CD1c-positive myeloid dendritic cell (primary cell): ENCODE measurements at regions not wholly inside any gene's neighbourhood (a gene's known extent, or its start where the extent isn't known, plus 50 kb on each side); places are given as distances from the start of the nearest gene placed in this dataset.
"Not testable (repeated sequence)": the region's sequence is repeated elsewhere in the genome, so short reads cannot be mapped to it uniquely, and the experiment has no call there.

Experiments used
- DNase-seq: peaks from one replicate; pipeline ENCODE4 v3.0.0-alpha.2; 2016; ENCODE audit errors: extremely low spot score

GRCh38 chr12:47348206-47348605 is 268.4 kb upstream of the AMIGO2 start:
- no peak for DNase-seq

- no peak for DNase-seq
Observed at GRCh38 chr12:47346251-47347019, 266.7 kb upstream of the AMIGO2 start.

DNA sequence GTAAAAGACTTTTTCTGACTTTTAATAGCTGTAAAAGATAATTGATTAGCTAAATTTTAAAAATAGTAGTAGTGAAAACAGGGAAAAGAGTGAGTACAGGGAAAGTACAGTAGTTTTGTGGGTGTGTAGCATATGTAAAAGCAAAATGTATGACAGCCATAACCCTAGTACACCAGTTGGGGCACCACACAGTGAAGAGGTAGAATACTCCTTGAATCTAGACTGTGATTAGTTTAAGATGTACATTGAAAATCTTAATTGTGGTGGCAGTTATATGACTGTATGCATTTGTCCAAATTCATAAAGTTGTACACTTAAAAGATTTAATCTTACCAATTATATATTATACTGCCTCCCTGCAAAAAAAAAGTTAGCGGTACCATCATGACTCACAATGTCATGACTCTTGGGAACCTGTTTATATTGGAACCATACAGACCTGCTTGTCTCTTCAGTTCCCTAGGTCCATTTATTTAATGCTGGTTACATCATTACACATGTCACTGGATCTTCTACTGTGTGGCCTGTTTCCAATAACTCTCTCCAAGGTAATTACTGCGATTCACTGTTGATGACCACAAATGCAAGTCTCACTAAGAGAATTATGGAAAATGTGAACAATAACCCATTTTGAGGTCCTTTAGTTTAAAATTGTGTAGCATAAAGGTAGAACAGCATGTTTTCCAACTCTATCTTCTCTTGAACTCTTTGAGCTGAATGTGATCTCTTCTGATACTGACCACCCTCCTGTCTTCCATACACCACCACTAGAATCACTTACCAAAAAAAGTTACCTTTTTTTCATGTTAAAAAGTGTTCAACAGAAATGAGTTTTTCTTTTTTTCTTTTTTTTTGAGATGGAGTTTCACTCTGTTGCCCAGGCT is 264.2 kb upstream of the AMIGO2 start:
- no peak for DNase-seq

- DNase-seq = no peak
Observed at GRCh38 chr12:47340411-47341015, 260.8 kb upstream of the AMIGO2 start.

- DNase-seq = no peak
Observed at GRCh38 chr12:47337581-47337980, 257.8 kb upstream of the AMIGO2 start.

DNA sequence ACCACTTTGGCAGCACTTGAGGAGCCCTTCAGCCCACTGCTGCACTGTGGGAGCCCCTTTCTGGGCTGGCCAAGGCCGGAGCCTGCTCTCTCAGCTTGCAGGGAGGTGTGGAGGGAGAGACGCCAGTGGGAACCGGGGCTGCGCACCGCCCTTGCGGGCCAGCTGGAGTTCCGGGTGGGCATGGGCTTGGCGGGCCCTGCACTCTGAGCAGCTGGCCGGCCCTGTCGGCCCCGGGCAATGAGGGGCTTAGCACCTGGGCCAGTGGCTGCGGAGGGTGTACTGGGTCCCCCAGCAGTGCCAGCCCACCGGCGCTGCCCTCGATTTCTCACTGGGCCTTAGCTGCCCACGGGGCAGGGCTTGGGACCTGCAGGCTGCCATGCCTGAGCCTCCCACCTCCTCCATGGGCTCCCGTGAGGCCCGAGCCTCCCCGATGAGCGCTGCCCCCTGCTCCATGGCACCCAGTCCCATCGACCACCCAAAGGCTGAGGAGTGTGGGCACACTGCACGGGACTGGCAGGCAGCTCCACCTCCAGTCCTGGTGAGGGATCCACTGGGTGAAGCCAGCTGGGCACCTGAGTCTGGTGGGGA is 253.6 kb upstream of the AMIGO2 start:
- not testable (repeated sequence) for DNase-seq

- DNase-seq = no peak
Observed at GRCh38 chr12:47328831-47329545, 249.2 kb upstream of the AMIGO2 start.

DNA sequence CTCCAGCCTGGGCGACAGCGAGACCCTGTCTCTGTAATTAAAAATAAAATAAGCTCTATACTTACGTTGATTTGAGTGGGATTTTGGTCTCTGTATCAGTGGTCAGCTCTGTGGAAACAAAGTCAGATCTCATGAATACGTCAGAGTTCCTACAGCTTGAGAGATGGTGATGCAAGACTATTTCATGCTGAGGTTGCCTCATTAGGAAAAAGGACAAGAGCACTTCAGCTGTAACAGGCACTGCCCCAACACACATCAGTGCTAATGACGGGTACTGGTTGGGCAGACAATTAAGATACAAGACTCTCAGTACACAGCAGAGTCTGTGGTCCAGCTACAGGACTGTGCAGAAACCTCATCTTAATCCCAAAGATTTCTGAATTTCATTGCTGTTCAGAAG is 246.4 kb upstream of the AMIGO2 start:
- DNase-seq = no peak

DNA sequence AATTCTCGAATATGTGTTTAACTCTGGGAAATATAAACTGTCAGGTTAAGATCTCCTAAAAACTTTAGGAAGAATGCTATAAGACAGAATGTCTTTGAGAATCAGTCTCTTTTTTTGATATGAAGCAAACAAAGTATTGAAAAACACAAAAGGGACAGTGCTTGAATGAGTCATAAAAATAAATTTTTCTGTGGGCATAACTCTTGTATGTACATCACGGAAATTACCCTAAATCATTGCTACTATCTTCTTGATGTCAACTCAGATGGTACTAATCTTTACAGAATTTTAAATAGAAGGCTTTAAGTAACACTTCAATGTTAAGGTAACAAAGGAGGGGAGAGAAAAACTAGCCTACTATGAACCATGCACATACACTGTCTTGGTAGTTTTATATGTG is 244.0 kb upstream of the AMIGO2 start:
- no peak for DNase-seq

GRCh38 chr12:47321436-47321835 is 241.7 kb upstream of the AMIGO2 start:
- peak; percentile 70 for DNase-seq

DNA sequence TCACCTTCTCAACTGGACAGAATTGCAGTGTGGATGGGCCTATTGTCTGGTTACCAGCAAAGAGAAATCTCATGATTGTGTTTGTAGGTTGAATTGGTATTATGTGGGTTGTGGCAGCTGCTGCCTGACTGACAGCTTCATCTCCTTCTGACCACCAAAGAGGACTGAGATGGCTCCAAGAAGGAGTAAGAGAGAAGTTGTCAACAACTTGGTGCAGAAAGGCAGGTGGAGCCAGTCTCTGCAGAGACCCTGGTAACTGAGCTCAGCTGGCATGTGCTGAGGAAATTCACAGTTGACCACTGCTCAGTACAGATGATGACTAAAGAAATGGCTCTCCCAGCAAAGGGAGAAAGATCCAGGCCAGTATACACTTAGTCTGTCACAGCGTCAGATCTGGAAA is 240.0 kb upstream of the AMIGO2 start:
- DNase-seq = no peak

DNA sequence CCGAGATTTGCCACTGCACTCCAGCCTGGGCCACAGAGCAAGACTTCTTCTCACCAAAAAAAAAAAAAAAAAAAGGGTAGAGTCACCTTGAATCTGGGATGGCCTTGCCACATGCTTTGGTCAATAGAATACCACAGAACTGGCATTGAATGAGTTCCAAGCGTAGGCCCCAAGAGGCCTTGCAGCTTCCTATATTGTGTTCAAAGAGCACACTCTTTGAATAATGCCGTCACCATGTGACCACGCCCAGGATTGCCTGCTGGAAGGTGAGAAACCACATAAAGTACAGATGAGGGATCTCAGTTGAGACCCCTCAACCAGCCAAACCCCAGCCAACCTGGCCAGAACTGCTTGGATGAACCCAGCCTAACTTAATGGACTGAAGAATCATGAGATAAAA is 239.2 kb upstream of the AMIGO2 start:
- no peak for DNase-seq

GRCh38 chr12:47317175-47317915 is 237.6 kb upstream of the AMIGO2 start:
- DNase-seq = peak; percentile 59

DNA sequence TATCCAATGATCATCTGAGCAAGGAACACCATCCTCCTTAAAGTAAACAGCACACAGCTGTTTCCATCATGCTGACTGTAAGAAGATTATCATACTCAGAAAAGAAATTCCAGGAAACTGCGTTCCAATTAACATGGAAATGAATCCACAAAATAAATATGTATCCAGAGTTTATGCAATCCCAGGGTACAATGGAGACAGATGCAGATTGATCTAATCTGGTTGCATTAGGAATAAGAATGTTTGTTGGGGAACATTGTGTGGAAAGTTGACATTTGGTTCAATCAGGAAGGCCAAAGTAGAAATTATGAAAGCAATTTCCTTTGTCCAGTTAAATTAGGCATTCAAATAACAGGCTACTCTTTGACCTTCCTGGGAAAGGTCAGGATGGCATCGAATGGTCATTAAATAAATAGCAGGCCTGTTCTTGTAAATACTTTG is 236.9 kb upstream of the AMIGO2 start:
- DNase-seq = no peak

DNA sequence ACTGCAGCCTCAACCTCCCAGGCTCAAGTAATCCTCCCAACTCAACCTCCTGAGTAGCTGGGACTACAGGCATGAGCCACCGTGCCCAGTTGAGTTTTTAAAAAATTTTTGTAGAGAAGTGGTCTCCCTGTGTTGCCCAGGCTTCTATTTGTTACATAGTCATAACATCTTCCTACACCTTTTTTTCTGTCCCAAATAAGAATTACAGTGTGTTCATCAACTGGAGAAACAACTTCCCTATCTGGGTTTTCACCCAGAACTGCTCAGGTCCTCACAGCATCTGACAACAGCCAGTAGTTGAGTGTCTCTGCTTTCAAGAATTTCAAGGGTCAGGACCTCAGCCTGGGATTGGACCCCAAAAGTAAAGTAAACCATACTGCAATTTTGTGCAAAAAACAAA is 235.2 kb upstream of the AMIGO2 start:
- DNase-seq = peak; percentile 29

GRCh38 chr12:47312808-47313426 is 233.2 kb upstream of the AMIGO2 start:
- peak; percentile 73 for DNase-seq

DNA sequence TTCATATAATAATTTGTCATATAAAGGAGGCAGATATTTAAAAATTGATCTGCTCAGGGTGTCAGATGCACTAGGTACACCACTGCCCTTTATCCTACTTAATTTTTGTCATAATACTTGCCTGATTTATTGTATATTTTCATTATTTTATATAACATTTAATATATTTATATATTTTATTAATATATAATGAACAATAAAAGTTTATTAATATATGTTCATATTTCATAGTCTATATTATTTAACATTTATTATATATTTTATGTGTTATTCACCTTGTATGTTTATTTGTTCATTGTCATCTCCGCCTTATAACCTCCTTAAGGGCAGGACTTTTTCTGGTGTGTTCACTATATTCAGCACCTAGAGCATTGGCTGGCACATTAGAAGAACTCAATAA is 232.4 kb upstream of the AMIGO2 start:
- no peak for DNase-seq

DNA sequence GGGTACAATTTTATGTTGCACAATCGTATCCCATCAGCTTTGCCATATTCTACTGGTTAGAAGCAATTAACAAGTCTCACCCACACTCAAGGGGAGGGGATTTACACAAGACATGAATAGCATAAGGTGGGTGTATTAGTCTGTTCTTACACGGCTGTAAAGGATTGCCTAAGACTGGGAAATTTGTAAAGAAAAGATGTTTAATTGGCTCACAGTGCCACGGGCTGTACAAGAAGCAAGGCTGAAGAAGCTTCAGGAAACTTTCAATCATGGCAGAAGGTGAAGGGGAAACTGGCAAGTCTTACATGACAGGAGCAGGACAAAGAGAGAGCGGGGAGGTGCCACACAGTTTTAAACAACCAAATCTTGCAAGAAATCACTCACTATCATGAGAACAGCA is 231.8 kb upstream of the AMIGO2 start:
- no peak for DNase-seq

GRCh38 chr12:47311010-47311409 is 231.3 kb upstream of the AMIGO2 start:
- DNase-seq = no peak

DNA sequence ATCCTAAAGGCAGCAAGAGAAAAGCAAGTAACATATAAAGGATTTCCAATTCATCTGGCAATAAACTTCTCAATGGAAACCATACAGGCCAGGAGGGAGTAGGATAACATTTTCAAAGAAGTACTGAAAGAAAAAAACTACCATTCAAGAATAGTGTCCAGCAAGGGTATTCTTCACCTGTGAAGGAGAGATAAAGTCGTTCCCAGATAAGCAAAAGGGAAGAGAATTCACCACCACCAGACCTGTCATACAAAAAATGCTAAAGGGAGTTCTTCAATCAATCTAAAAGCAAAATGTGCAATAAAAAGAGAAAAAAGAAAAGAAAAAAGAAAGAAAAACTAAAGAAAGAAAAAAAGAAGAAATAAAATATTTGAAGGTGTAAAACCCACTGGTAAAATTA is 228.9 kb upstream of the AMIGO2 start:
- no peak for DNase-seq
